ENCODE measurements at regions not wholly inside any gene's neighbourhood (a gene's known extent, or its start where the extent isn't known, plus 50 kb on each side); places are given as distances from the start of the nearest gene placed in this dataset.

GRCh38 chr2:126761981-126762878 lies 106.3 kb downstream of the GYPC start:
- TF ChIP-seq POLR2A (IDR thresholded peaks at IDR 0.05) = no peak
- no peak for TF ChIP-seq CTCF (IDR thresholded peaks at IDR 0.05)

Data from right lobe of liver (tissue), 4 donors.